ENCODE measurements at regions not wholly inside any gene's neighbourhood (a gene's known extent, or its start where the extent isn't known, plus 50 kb on each side); places are given as distances from the start of the nearest gene placed in this dataset.

GRCh38 chr15:70539409-70539808 lies 223.9 kb downstream of the UACA start:
- H3K4me3 ChIP-seq (ENCODE audit: low read depth, low read length): no peak overlapping the region
- no peak for DNase-seq (ENCODE audit: low read depth)
- TF ChIP-seq MYC (IDR thresholded peaks at IDR 0.05; ENCODE audit: low read depth, low read length) (no peak), MAX (IDR thresholded peaks at IDR 0.05; ENCODE audit: low read depth, low read length) (no peak), POLR2A (IDR thresholded peaks at IDR 0.05; ENCODE audit: extremely low read depth, insufficient read length) (no peak), CTCF (IDR thresholded peaks at IDR 0.05; ENCODE audit: low read depth, low read length) (no peak)

- no peak overlapping the region for H3K4me3 ChIP-seq (ENCODE audit: low read depth, low read length)
- TF ChIP-seq POLR2A (IDR thresholded peaks at IDR 0.05; ENCODE audit: extremely low read depth, insufficient read length): no peak
- TF ChIP-seq CTCF (IDR thresholded peaks at IDR 0.05; ENCODE audit: low read depth, low read length): no peak
- no peak for TF ChIP-seq MYC (IDR thresholded peaks at IDR 0.05; ENCODE audit: low read depth, low read length)
- no peak for TF ChIP-seq MAX (IDR thresholded peaks at IDR 0.05; ENCODE audit: low read depth, low read length)
- no peak for DNase-seq (ENCODE audit: low read depth)
Observed at GRCh38 chr15:70538278-70538677, 225.1 kb downstream of the UACA start.

GRCh38 chr15:70535955-70536338 lies 227.4 kb downstream of the UACA start:
- no peak overlapping the region for H3K4me3 ChIP-seq (ENCODE audit: low read depth, low read length)

GRCh38 chr15:70535071-70535954 lies 228.0 kb downstream of the UACA start:
- peak overlapping the region; percentile 19 for H3K4me3 ChIP-seq (ENCODE audit: low read depth, low read length)
- TF ChIP-seq CTCF (IDR thresholded peaks at IDR 0.05; ENCODE audit: low read depth, low read length) (no peak), POLR2A (IDR thresholded peaks at IDR 0.05; ENCODE audit: extremely low read depth, insufficient read length) (no peak), MYC (IDR thresholded peaks at IDR 0.05; ENCODE audit: low read depth, low read length) (no peak), MAX (IDR thresholded peaks at IDR 0.05; ENCODE audit: low read depth, low read length) (peak; percentile 80)
- DNase-seq (ENCODE audit: low read depth): peak; percentile 78

More at GRCh38 chr15:70535955-70536338, 227.4 kb downstream of the UACA start:
- no peak for DNase-seq (ENCODE audit: low read depth)
- TF ChIP-seq MYC (IDR thresholded peaks at IDR 0.05; ENCODE audit: low read depth, low read length): no peak

- no peak for TF ChIP-seq MAX (IDR thresholded peaks at IDR 0.05; ENCODE audit: low read depth, low read length)
- no peak for TF ChIP-seq POLR2A (IDR thresholded peaks at IDR 0.05; ENCODE audit: extremely low read depth, insufficient read length)
- no peak for TF ChIP-seq MYC (IDR thresholded peaks at IDR 0.05; ENCODE audit: low read depth, low read length)
- TF ChIP-seq CTCF (IDR thresholded peaks at IDR 0.05; ENCODE audit: low read depth, low read length): no peak
- no peak for DNase-seq (ENCODE audit: low read depth)
- H3K4me3 ChIP-seq (ENCODE audit: low read depth, low read length): no peak overlapping the region
Observed at GRCh38 chr15:70533931-70534742, 229.2 kb downstream of the UACA start.
